Testis (tissue), 2 donors: ENCODE measurements at regions not wholly inside any gene's neighbourhood (a gene's known extent, or its start where the extent isn't known, plus 50 kb on each side); places are given as distances from the start of the nearest gene placed in this dataset.

Experiments used
- CTCF ChIP-seq, 3 experiments: fragments of 450-650 bp in 2 of 3; fragments of 200-600 bp in 1 of 3; sonication (generic) in 1 of 3; IDR thresholded peaks; one replicate each; pipeline ENCODE4 v1.5.1; 2016 to 2019; ENCODE audit warnings: antibody characterized with exemption in 3 of 3, mild to moderate bottlenecking in 2 of 3, moderate library complexity in 1 of 3
- POLR2A ChIP-seq: fragments of 450-650 bp; IDR thresholded peaks from one replicate; pipeline ENCODE4 v1.6.1; 2017; ENCODE audit warnings: antibody characterized with exemption, mild to moderate bottlenecking, moderate library complexity

GRCh38 chr7:67655168-67655567, 658.5 kb downstream of the TYW1 start:
- no peak for TF ChIP-seq POLR2A
- no peak for TF ChIP-seq CTCF (IDR thresholded peaks at IDR 0.05)
